HCT116 (cell line): ENCODE measurements at regions not wholly inside any gene's neighbourhood (a gene's known extent, or its start where the extent isn't known, plus 50 kb on each side); places are given as distances from the start of the nearest gene placed in this dataset.

Experiments used
- CTCF ChIP-seq, 3 experiments: fragments of 200-600 bp in 1 of 3; sonication (generic) in 1 of 3; IDR thresholded peaks in 2 of 3; conservative IDR thresholded peaks in 1 of 3; 2 replicates each; pipeline ENCODE4 v1.5.1; 2012 to 2017; ENCODE audit warnings: low read depth in 2 of 3, low read length in 2 of 3, antibody characterized with exemption in 1 of 3, borderline replicate concordance in 1 of 3, control low read depth in 1 of 3, mild to moderate bottlenecking in 1 of 3, mixed read lengths in 1 of 3, mixed run types in 1 of 3, moderate library complexity in 1 of 3; ENCODE audit not compliant: insufficient read depth in 1 of 3
- EZH2phosphoT487 ChIP-seq: fragments of 200-600 bp; IDR thresholded peaks from 2 replicates; pipeline ENCODE4 v1.6.1; 2018; ENCODE audit warnings: antibody characterized with exemption, borderline replicate concordance
- JUND ChIP-seq: IDR thresholded peaks from 2 replicates; pipeline ENCODE4 v1.6.1; 2012
- MAX ChIP-seq: IDR thresholded peaks from 2 replicates; pipeline ENCODE4 v1.6.1; 2012
- POLR2A ChIP-seq: IDR thresholded peaks from 2 replicates; pipeline ENCODE4 v1.7.0; 2011; ENCODE audit warnings: borderline replicate concordance; ENCODE audit not compliant: insufficient read depth, insufficient read length; ENCODE audit errors: extremely low read depth
- POLR2AphosphoS5 ChIP-seq: IDR thresholded peaks from 2 replicates; pipeline ENCODE4 v1.6.1; 2011; ENCODE audit warnings: mild to moderate bottlenecking, low read depth, low read length, moderate library complexity
- TCF7L2 ChIP-seq: IDR thresholded peaks from 2 replicates; pipeline ENCODE4 v1.7.0; 2011; ENCODE audit warnings: borderline replicate concordance, inconsistent platforms; ENCODE audit not compliant: insufficient read depth, insufficient read length; ENCODE audit errors: extremely low read depth
- ZBTB33 ChIP-seq: IDR thresholded peaks from 2 replicates; pipeline ENCODE4 v1.6.1; 2011; ENCODE audit warnings: mild to moderate bottlenecking, low read length, moderate library complexity; ENCODE audit not compliant: insufficient replicate concordance; ENCODE audit errors: extremely low read depth
- ZNF274 ChIP-seq: fragments of 200-500 bp; sonication (Bioruptor generic); IDR thresholded peaks from 2 replicates; pipeline ENCODE4 v1.6.1; 2014; ENCODE audit warnings: mild to moderate bottlenecking, low read depth, low read length, inconsistent platforms

GRCh38 chr2:173680574-173680973, 284.6 kb downstream of the SP3 start:
- TF ChIP-seq ZNF274 (no peak), POLR2A (no peak), TCF7L2 (no peak), CTCF (IDR thresholded peaks at IDR 0.05 in 2 of 3, conservative IDR thresholded peaks at IDR 0.05 in 1 of 3; ENCODE audit: borderline replicate concordance in 1 of 3, insufficient read depth in 1 of 3, low read depth in 2 of 3, low read length in 2 of 3) (no peak), POLR2AphosphoS5 (no peak), EZH2phosphoT487 (no peak), JUND (no peak), ZBTB33 (no peak), MAX (no peak)
